RWPE1 (cell line): ENCODE measurements at regions not wholly inside any gene's neighbourhood (a gene's known extent, or its start where the extent isn't known, plus 50 kb on each side); places are given as distances from the start of the nearest gene placed in this dataset.

Experiments
- CTCF ChIA-PET: fragments of 350-600 bp; sonication (Branson Sonifier 250); formaldehyde crosslinking; extraction: SDS; loops from one replicate; lab custom pipeline; 2021; lab: Yijun Ruan, JAX
- POLR2A ChIA-PET: fragments of 400-600 bp; formaldehyde crosslinking; extraction: SDS; loops from one replicate; lab custom pipeline; 2020; ENCODE audit warnings: antibody characterized with exemption; ENCODE audit not compliant: low non-redundant PET; lab: Yijun Ruan, JAX
- DNase-seq: peaks from one replicate; pipeline ENCODE4 v3.0.0; 2012; ENCODE audit warnings: low spot score
- H3K27ac ChIP-seq: fragments of 450-650 bp; 2 replicates; pipeline ENCODE4 v1.5.1; 2017
- TF ChIP-seq, protein P1 (sequence below): fragments of 450-650 bp; conservative IDR thresholded peaks from 2 replicates; pipeline ENCODE4 v1.5.1; 2017; ENCODE audit warnings: low read depth, mild to moderate bottlenecking

DNA sequence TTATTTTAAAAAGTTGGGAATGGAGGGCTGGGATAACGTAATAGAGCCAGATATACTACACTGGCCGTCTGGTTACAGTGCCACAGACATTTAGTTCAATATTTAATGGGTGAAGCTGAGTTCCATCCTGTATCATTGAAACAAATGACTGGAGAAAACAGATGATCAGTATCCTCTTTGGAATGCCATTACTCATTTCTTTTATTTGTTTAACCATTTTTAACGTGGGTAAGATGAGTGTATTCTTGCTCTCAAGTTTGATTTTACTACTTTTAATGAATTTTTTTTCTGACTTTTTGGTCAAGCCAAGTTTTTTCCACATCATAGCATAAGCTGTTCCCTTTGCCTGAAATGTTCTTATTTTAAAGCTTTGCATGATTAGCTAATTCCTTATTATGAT is 53.9 kb upstream of the GRM7 start:
- POLR2A ChIA-PET, result no interaction called here
- CTCF ChIA-PET, result no interaction called here
- no peak for DNase-seq
- no peak overlapping the region for H3K27ac ChIP-seq
- TF ChIP-seq, protein P1, sequence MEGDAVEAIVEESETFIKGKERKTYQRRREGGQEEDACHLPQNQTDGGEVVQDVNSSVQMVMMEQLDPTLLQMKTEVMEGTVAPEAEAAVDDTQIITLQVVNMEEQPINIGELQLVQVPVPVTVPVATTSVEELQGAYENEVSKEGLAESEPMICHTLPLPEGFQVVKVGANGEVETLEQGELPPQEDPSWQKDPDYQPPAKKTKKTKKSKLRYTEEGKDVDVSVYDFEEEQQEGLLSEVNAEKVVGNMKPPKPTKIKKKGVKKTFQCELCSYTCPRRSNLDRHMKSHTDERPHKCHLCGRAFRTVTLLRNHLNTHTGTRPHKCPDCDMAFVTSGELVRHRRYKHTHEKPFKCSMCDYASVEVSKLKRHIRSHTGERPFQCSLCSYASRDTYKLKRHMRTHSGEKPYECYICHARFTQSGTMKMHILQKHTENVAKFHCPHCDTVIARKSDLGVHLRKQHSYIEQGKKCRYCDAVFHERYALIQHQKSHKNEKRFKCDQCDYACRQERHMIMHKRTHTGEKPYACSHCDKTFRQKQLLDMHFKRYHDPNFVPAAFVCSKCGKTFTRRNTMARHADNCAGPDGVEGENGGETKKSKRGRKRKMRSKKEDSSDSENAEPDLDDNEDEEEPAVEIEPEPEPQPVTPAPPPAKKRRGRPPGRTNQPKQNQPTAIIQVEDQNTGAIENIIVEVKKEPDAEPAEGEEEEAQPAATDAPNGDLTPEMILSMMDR, result no peak

DNA sequence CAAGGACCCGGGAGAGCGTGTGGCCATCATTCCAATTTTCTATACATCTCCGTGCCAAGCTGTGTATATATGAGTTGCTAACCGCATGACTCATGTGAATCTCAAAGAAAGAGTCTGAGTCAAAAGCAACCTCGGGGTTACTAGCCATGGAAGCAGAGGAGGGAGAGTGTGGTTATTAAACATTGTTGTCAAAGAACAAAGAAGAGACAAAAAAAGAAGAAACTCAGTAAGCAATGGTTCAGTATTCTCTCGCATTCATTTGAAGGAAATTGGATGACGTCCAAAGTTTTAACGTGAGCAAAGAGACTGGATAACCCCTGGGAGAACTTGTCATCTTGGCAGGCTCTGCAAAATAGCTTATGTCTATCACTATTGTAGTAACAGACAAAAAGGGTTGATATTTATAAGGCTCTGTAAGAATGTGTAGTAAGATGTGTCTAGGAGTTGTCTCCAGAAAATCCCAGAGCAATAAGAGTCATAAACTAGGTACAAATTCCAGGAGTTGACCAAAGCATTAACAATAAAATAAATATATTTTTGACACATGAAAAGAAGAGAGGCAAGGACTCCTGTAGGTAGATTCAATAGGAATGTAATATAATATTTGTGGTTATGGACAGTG is 52.8 kb upstream of the GRM7 start:
- TF ChIP-seq, protein P1, result no peak
- DNase-seq, result no peak
- CTCF ChIA-PET, result no interaction called here
- H3K27ac ChIP-seq, result no peak overlapping the region
- POLR2A ChIA-PET, result no interaction called here

DNA sequence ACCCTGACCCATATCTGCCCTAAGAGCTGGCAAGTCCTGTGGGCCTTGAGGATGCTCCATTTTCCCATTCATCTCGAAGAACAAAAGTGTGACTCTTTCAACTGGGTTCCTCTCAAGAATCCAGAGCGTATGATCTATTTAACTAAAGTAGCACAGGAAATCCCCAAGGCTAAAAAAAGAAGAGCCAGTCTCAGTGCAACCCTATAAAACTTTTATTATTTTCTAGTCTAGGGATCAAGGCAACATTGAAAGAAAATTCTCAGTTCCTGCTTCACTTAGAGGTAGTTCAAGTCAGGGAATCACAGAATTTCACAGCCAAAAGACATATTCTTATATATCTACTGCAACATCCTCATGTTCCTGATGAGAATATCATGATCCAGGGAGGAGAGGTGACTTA is 51.6 kb upstream of the GRM7 start:
- no peak overlapping the region for H3K27ac ChIP-seq
- POLR2A ChIA-PET, result no interaction called here
- CTCF ChIA-PET, result no interaction called here
- no peak for DNase-seq
- TF ChIP-seq, protein P1, result no peak
